ENCODE measurements at regions not wholly inside any gene's neighbourhood (a gene's known extent, or its start where the extent isn't known, plus 50 kb on each side); places are given as distances from the start of the nearest gene placed in this dataset.

GRCh38 chr9:91073049-91073810 is 271.6 kb downstream of the SYK start:
- Histone ChIP-seq H3F3A (ENCODE audit: low read length, unreplicated experiment) (no peaks in the 10 kb centered on the region), H4K20me1 (ENCODE audit: low read length) (no peaks in the 10 kb centered on the region), H3K4me1 (ENCODE audit: insufficient read depth, low read length) (peaks cover 17% of the 10 kb centered on the region), H3K9me2 (replicated peaks; ENCODE audit: low read length) (no peaks in the 10 kb centered on the region), H3K27ac (ENCODE audit: low read length) (no peak overlapping the region), H3K9me3 (ENCODE audit: low read length) (no peaks in the 10 kb centered on the region), H3K27me3 (ENCODE audit: low read length) (no peaks in the 10 kb centered on the region), H3K9ac (ENCODE audit: low read length) (no peak overlapping the region), H3K4me2 (ENCODE audit: low read length) (no peak overlapping the region), H3K4me3 (ENCODE audit: low read length) (no peak overlapping the region), H3K36me3 (ENCODE audit: low read depth, low read length) (no peaks in the 10 kb centered on the region), H3K79me2 (ENCODE audit: low read length) (no peaks in the 10 kb centered on the region), H2AFZ (ENCODE audit: low read length) (no peak overlapping the region)
- ChIA-PET CTCF (no interaction called here), POLR2A (ENCODE audit: unreplicated experiment) (no interaction called here)
- intact Hi-C loops (cut with micrococcal nuclease) = no loop called here
- BruUV-seq (replicated peaks) = no TSS peak
- DNase-seq (no peak), ATAC-seq (no peak)
- TF ChIP-seq EZH2phosphoT487 (IDR thresholded peaks at IDR 0.05; ENCODE audit: borderline replicate concordance, low read length) = no peak

- Histone ChIP-seq H3K4me3 (ENCODE audit: low read length) (no peak overlapping the region), H3K79me2 (ENCODE audit: low read length) (no peaks in the 10 kb centered on the region), H3K9me3 (ENCODE audit: low read length) (no peaks in the 10 kb centered on the region), H3K36me3 (ENCODE audit: low read depth, low read length) (no peaks in the 10 kb centered on the region), H3K4me2 (ENCODE audit: low read length) (no peak overlapping the region), H3K27me3 (ENCODE audit: low read length) (no peaks in the 10 kb centered on the region), H4K20me1 (ENCODE audit: low read length) (no peaks in the 10 kb centered on the region), H3K4me1 (ENCODE audit: insufficient read depth, low read length) (peaks cover 17% of the 10 kb centered on the region), H3K9me2 (replicated peaks; ENCODE audit: low read length) (no peaks in the 10 kb centered on the region), H3F3A (ENCODE audit: low read length, unreplicated experiment) (no peaks in the 10 kb centered on the region), H3K9ac (ENCODE audit: low read length) (no peak overlapping the region), H2AFZ (ENCODE audit: low read length) (no peak overlapping the region), H3K27ac (ENCODE audit: low read length) (no peak overlapping the region)
- ATAC-seq (no peak), DNase-seq (no peak)
- CTCF ChIA-PET = no interaction called here
- no peak for TF ChIP-seq EZH2 (IDR thresholded peaks at IDR 0.05; ENCODE audit: low read length, unreplicated experiment)
- TF ChIP-seq, protein P1, sequence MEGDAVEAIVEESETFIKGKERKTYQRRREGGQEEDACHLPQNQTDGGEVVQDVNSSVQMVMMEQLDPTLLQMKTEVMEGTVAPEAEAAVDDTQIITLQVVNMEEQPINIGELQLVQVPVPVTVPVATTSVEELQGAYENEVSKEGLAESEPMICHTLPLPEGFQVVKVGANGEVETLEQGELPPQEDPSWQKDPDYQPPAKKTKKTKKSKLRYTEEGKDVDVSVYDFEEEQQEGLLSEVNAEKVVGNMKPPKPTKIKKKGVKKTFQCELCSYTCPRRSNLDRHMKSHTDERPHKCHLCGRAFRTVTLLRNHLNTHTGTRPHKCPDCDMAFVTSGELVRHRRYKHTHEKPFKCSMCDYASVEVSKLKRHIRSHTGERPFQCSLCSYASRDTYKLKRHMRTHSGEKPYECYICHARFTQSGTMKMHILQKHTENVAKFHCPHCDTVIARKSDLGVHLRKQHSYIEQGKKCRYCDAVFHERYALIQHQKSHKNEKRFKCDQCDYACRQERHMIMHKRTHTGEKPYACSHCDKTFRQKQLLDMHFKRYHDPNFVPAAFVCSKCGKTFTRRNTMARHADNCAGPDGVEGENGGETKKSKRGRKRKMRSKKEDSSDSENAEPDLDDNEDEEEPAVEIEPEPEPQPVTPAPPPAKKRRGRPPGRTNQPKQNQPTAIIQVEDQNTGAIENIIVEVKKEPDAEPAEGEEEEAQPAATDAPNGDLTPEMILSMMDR (conservative IDR thresholded peaks at IDR 0.05; ENCODE audit: low read depth, low read length) = no peak
- no peak for TF ChIP-seq EZH2phosphoT487 (IDR thresholded peaks at IDR 0.05; ENCODE audit: borderline replicate concordance, low read length)
- POLR2A ChIA-PET (ENCODE audit: unreplicated experiment) = no interaction called here
- intact Hi-C loops (cut with micrococcal nuclease) = no loop called here
- BruUV-seq (replicated peaks) = no TSS peak
Measured at GRCh38 chr9:91073811-91074771, 272.5 kb downstream of the SYK start.

DNA sequence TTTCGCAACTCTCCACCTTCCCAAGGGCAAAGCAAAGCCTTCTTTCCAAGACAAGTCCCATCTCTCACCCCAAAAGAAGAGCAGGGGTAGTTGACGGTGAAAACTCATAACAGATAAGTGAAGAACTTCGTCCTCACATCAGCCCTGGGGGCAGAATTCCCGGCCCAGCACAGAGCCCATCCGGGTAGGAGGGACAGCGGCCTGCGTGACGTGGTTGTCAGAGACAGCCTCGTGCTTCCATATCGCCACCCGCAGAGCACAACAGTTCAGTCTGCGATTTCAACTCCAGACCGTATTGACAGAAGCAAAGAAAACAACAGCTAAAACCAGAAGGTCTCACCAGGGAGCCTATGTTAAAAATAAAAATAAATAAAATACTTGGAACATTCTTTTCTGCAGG is 273.2 kb downstream of the SYK start:
- BruUV-seq (replicated peaks) = no TSS peak
- Histone ChIP-seq H3K9me2 (replicated peaks; ENCODE audit: low read length) (no peaks in the 10 kb centered on the region), H2AFZ (ENCODE audit: low read length) (no peak overlapping the region), H3K79me2 (ENCODE audit: low read length) (no peaks in the 10 kb centered on the region), H4K20me1 (ENCODE audit: low read length) (no peaks in the 10 kb centered on the region), H3K36me3 (ENCODE audit: low read depth, low read length) (no peaks in the 10 kb centered on the region), H3K4me3 (ENCODE audit: low read length) (no peak overlapping the region), H3K27me3 (ENCODE audit: low read length) (no peaks in the 10 kb centered on the region), H3F3A (ENCODE audit: low read length, unreplicated experiment) (no peaks in the 10 kb centered on the region), H3K27ac (ENCODE audit: low read length) (no peak overlapping the region), H3K9me3 (ENCODE audit: low read length) (no peaks in the 10 kb centered on the region), H3K4me1 (ENCODE audit: insufficient read depth, low read length) (peaks cover 17% of the 10 kb centered on the region), H3K9ac (ENCODE audit: low read length) (no peak overlapping the region), H3K4me2 (ENCODE audit: low read length) (no peak overlapping the region)
- TF ChIP-seq, protein P1 (conservative IDR thresholded peaks at IDR 0.05; ENCODE audit: low read depth, low read length) = no peak
- TF ChIP-seq EZH2phosphoT487 (IDR thresholded peaks at IDR 0.05; ENCODE audit: borderline replicate concordance, low read length) (no peak), EZH2 (IDR thresholded peaks at IDR 0.05; ENCODE audit: low read length, unreplicated experiment) (no peak)
- ATAC-seq (no peak), DNase-seq (no peak)
- intact Hi-C loops (cut with micrococcal nuclease) = no loop called here
- CTCF ChIA-PET = no interaction called here
- POLR2A ChIA-PET (ENCODE audit: unreplicated experiment) = no interaction called here

All from PC-3 (cell line).